OCI-LY7 (cell line): ENCODE measurements at regions not wholly inside any gene's neighbourhood (a gene's known extent, or its start where the extent isn't known, plus 50 kb on each side); places are given as distances from the start of the nearest gene placed in this dataset.

Experiments used
- BruUV-seq: library from RNA; stranded (reverse); fragments of 400-500 nt; replicated peaks from 2 replicates; lab custom pipeline; 2021; lab: Mats Ljungman, UMichigan
- CTCF ChIA-PET: fragments of 300-600 bp; sonication (Branson Sonifier 250); formaldehyde crosslinking; loops from one replicate; lab custom pipeline; 2022; ENCODE audit warnings: antibody characterized with exemption; ENCODE audit not compliant: unreplicated experiment; lab: Charles Lee
- POLR2A ChIA-PET: fragments of 300-600 bp; sonication (Branson Sonifier 250); formaldehyde crosslinking; loops from one replicate; lab custom pipeline; 2022; ENCODE audit warnings: antibody characterized with exemption; lab: Charles Lee
- DNase-seq: peaks from one replicate; pipeline ENCODE4 v3.0.0-alpha.2; 2015; ENCODE audit warnings: low spot score
- H2AFZ ChIP-seq: fragments of 200-600 bp; sonication (generic), shearing (Covaris generic); 2 replicates; pipeline ENCODE4 v1.6.1; 2014; ENCODE audit warnings: mild to moderate bottlenecking, antibody characterized with exemption, low read length, moderate library complexity
- H3K27ac ChIP-seq: fragments of 200-600 bp; sonication (generic); 2 replicates; pipeline ENCODE4 v1.5.1; 2014; ENCODE audit warnings: mixed run types, low read depth, mild to moderate bottlenecking, moderate library complexity, low read length, inconsistent platforms; ENCODE audit not compliant: poor library complexity, severe bottlenecking
- H3K36me3 ChIP-seq: fragments of 200-600 bp; sonication (generic); 2 replicates; pipeline ENCODE4 v1.6.1; 2014; ENCODE audit warnings: mild to moderate bottlenecking, antibody characterized with exemption, low read length, moderate library complexity, mixed read lengths; ENCODE audit not compliant: insufficient read depth
- H3K4me1 ChIP-seq: fragments of 200-600 bp; sonication (generic); 2 replicates; pipeline ENCODE4 v1.5.1; 2014; ENCODE audit warnings: mild to moderate bottlenecking, low read length; ENCODE audit not compliant: insufficient read depth, poor library complexity, severe bottlenecking
- H3K4me2 ChIP-seq: fragments of 200-600 bp; sonication (generic); 2 replicates; pipeline ENCODE4 v1.6.1; 2014; ENCODE audit warnings: mild to moderate bottlenecking, low read length
- H3K4me3 ChIP-seq: fragments of 200-600 bp; sonication (generic); 2 replicates; pipeline ENCODE4 v1.5.1; 2014; ENCODE audit warnings: mild to moderate bottlenecking, low read depth, low read length; ENCODE audit not compliant: poor library complexity, severe bottlenecking
- H3K79me2 ChIP-seq: fragments of 200-600 bp; sonication (generic); 2 replicates; pipeline ENCODE4 v1.6.1; 2016; ENCODE audit warnings: low read depth, mild to moderate bottlenecking, low read length, moderate library complexity, mixed read lengths; ENCODE audit not compliant: insufficient read depth
- H3K9me2 ChIP-seq: fragments of 200-600 bp; sonication (generic); 2 replicates; pipeline ENCODE4 v1.6.1; 2016; ENCODE audit warnings: mild to moderate bottlenecking, low read length, mixed read lengths; ENCODE audit not compliant: insufficient read depth
- H3K9me3 ChIP-seq: fragments of 200-600 bp; sonication (generic); 2 replicates; pipeline ENCODE4 v1.6.1; 2014; ENCODE audit warnings: mild to moderate bottlenecking, mixed run types, low read length, mixed read lengths
- H4K20me1 ChIP-seq: fragments of 200-600 bp; sonication (generic); 2 replicates; pipeline ENCODE4 v1.6.1; 2014; ENCODE audit warnings: mild to moderate bottlenecking, antibody characterized with exemption, low read length, moderate library complexity, mixed read lengths; ENCODE audit not compliant: insufficient read depth
- EZH2phosphoT487 ChIP-seq: fragments of 200-600 bp; sonication (generic); IDR thresholded peaks from 2 replicates; pipeline ENCODE4 v1.6.1; 2018; ENCODE audit warnings: low read depth, borderline replicate concordance, mild to moderate bottlenecking, mixed run types, antibody characterized with exemption, low read length, moderate library complexity, mixed read lengths
- intact Hi-C: fragments of 100-400 bp; cut with micrococcal nuclease; formaldehyde crosslinking; loops from one replicate; pipeline ENCODE4 v1.10.0; 2022; ENCODE audit not compliant: unreplicated experiment
- TF ChIP-seq, protein P1 (sequence below): fragments of 200-600 bp; sonication (generic); conservative IDR thresholded peaks from 2 replicates; pipeline ENCODE4 v1.5.1; 2014; ENCODE audit warnings: mild to moderate bottlenecking, antibody characterized with exemption, low read length, moderate library complexity, mixed read lengths

DNA sequence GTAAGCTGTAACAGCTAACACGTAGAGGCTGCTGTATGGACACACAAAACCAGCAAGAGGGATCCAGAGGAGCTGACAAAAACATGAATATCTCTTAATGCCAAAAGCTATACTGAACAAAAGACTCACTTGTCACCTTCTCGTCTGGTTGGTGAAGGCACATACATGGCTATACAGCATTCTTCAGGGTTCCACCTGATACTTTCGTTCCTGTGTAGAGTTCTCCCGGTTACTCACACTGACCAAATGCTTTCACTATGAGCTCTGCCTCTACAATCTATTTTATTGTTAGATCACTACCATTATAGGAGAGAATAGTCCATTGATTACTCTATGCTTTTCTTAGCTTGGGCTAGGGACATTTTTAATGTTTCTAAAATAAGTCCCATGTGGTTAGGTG lies 193.1 kb downstream of the HNMT start:
- Histone ChIP-seq H4K20me1 (no peaks in the 10 kb centered on the region), H3K4me2 (no peak overlapping the region), H3K27ac (no peak overlapping the region), H3K36me3 (no peaks in the 10 kb centered on the region), H3K9me2 (no peaks in the 10 kb centered on the region), H3K9me3 (no peaks in the 10 kb centered on the region), H2AFZ (no peak overlapping the region), H3K4me1 (no peaks in the 10 kb centered on the region), H3K79me2 (no peaks in the 10 kb centered on the region), H3K4me3 (no peak overlapping the region)
- no TSS peak for BruUV-seq
- POLR2A ChIA-PET: no interaction called here
- intact Hi-C loops: no loop called here
- TF ChIP-seq, protein P1, sequence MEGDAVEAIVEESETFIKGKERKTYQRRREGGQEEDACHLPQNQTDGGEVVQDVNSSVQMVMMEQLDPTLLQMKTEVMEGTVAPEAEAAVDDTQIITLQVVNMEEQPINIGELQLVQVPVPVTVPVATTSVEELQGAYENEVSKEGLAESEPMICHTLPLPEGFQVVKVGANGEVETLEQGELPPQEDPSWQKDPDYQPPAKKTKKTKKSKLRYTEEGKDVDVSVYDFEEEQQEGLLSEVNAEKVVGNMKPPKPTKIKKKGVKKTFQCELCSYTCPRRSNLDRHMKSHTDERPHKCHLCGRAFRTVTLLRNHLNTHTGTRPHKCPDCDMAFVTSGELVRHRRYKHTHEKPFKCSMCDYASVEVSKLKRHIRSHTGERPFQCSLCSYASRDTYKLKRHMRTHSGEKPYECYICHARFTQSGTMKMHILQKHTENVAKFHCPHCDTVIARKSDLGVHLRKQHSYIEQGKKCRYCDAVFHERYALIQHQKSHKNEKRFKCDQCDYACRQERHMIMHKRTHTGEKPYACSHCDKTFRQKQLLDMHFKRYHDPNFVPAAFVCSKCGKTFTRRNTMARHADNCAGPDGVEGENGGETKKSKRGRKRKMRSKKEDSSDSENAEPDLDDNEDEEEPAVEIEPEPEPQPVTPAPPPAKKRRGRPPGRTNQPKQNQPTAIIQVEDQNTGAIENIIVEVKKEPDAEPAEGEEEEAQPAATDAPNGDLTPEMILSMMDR: no peak
- no peak for TF ChIP-seq EZH2phosphoT487
- CTCF ChIA-PET: no interaction called here
- DNase-seq: no peak

DNA sequence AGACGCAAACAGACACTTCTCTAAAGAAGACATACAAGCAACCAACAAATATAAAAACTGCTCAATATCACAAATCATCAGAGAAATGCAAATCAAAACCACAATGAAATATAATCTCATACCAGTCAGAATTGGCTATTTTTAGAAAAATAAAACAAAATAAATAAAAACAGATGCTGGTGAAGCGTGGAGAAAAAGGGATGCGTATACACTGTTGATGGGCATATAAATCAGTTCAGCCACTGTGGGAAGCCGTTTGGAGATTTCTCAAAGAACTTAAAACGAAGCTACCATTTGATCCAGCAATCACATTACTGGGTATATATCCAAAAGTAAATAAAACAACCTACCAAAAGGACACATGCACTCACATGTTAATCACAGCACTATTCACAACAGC lies 206.2 kb downstream of the HNMT start:
- Histone ChIP-seq H3K36me3 (no peaks in the 10 kb centered on the region), H4K20me1 (no peaks in the 10 kb centered on the region), H3K27ac (no peak overlapping the region), H3K79me2 (no peaks in the 10 kb centered on the region), H3K9me3 (no peaks in the 10 kb centered on the region), H3K4me1 (no peaks in the 10 kb centered on the region), H3K4me2 (no peak overlapping the region), H3K4me3 (no peak overlapping the region), H3K9me2 (no peaks in the 10 kb centered on the region), H2AFZ (no peak overlapping the region)
- POLR2A ChIA-PET: no interaction called here
- no peak for DNase-seq
- TF ChIP-seq, protein P1: no peak
- no peak for TF ChIP-seq EZH2phosphoT487
- intact Hi-C loops: no loop called here
- CTCF ChIA-PET: no interaction called here
- no TSS peak for BruUV-seq

DNA sequence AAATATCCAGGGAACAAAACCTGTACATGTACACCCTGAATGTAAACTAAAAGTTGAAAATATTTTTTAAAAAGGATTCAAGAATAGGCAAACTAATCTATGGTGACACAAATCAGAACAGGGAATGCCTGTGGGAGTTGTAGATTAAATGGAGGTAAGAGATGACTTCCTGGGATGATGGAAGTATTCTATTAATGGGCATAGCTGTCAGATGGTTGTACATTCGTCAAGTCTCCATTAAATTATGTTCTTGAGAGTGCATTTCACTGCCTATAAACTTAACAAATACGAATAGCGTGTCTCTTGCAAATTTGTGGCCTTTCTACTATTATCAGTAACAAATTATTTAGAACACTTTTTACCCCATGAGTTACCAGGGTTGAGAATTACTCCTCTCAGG lies 207.0 kb downstream of the HNMT start:
- DNase-seq: no peak
- H3K4me2 ChIP-seq: no peak overlapping the region
- H3K4me1 ChIP-seq: no peaks in the 10 kb centered on the region
- no TSS peak for BruUV-seq
- no peaks in the 10 kb centered on the region for H3K79me2 ChIP-seq
- ChIA-PET CTCF (no interaction called here), POLR2A (no interaction called here)
- H3K36me3 ChIP-seq: no peaks in the 10 kb centered on the region
- no peak overlapping the region for H3K4me3 ChIP-seq
- no peak overlapping the region for H3K27ac ChIP-seq
- no peaks in the 10 kb centered on the region for H4K20me1 ChIP-seq
- no peak overlapping the region for H2AFZ ChIP-seq
- TF ChIP-seq, protein P1: no peak
- TF ChIP-seq EZH2phosphoT487: no peak
- intact Hi-C loops: no loop called here
- H3K9me2 ChIP-seq: no peaks in the 10 kb centered on the region
- H3K9me3 ChIP-seq: no peaks in the 10 kb centered on the region
